GM20000 (cell line): ENCODE measurements at regions not wholly inside any gene's neighbourhood (a gene's known extent, or its start where the extent isn't known, plus 50 kb on each side); places are given as distances from the start of the nearest gene placed in this dataset.

Experiments used
- DNase-seq: peaks from one replicate; pipeline ENCODE4 v3.0.0; 2012; ENCODE audit warnings: low spot score
- TF ChIP-seq, protein P1 (sequence below): IDR thresholded peaks from 2 replicates; pipeline ENCODE4 v1.5.1; 2012; ENCODE audit warnings: mild to moderate bottlenecking, control low read depth; ENCODE audit errors: extremely low read depth, missing control alignments

DNA sequence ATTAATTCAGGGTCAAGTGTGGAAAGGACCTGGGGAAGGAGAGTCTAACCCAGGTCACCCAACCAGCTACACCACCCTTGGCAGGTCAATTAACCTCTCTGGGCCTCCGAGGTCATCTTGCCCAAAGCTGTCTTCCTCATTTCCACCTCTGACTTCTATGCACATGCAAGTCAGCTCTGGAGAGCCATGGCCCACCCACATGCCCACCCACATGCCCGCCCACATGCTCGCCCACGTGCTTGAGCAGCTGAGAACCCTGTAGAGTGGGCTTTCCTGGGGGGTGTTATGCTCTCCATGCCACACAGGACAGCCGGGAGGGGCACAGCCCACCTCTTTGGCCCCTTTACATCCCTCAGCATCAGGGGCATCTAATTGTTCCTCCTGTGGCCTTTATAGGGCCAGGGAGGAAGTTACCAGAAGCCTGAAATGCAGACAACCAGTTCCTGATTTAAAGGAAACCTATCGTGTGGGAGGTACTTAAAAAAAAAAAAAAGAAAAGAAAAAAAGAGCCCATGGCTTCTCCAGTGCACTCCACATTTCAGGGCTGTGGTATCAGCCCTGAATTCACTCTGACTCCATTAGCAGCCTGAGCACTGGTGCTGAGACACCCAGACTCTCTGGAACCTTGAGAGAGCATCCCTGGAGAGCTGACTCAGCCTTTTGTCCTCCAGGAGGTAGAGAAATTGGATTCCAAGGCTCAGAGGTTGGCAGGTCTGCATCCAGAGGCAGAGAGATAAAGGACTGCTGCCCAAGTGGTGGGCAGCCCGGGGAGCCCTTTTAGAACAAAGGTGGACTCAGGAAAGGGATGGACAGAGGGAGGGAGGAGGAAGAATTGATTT, 176.2 kb upstream of the ZMIZ1 start:
- DNase-seq: no peak
- TF ChIP-seq, protein P1, sequence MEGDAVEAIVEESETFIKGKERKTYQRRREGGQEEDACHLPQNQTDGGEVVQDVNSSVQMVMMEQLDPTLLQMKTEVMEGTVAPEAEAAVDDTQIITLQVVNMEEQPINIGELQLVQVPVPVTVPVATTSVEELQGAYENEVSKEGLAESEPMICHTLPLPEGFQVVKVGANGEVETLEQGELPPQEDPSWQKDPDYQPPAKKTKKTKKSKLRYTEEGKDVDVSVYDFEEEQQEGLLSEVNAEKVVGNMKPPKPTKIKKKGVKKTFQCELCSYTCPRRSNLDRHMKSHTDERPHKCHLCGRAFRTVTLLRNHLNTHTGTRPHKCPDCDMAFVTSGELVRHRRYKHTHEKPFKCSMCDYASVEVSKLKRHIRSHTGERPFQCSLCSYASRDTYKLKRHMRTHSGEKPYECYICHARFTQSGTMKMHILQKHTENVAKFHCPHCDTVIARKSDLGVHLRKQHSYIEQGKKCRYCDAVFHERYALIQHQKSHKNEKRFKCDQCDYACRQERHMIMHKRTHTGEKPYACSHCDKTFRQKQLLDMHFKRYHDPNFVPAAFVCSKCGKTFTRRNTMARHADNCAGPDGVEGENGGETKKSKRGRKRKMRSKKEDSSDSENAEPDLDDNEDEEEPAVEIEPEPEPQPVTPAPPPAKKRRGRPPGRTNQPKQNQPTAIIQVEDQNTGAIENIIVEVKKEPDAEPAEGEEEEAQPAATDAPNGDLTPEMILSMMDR: no peak

DNA sequence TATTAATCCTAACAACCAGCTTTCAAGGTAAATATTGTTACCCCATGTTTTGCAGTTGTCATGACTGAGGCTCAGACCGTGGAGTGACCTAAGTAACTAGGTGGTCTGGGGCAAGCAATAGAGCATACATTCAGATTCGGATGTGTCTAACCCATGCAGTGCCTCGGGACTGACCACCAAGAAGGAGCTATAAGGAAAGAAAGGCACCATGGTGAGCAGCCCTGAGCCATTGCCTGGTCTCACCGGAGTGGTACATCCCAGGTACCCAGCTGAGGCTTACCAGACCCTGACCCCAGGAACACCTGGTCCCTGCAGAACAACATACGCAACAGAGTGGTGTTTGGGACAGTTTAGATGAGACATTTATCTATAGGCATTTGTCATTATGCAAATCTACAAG, 175.5 kb upstream of the ZMIZ1 start:
- TF ChIP-seq, protein P1: no peak
- DNase-seq: no peak

DNA sequence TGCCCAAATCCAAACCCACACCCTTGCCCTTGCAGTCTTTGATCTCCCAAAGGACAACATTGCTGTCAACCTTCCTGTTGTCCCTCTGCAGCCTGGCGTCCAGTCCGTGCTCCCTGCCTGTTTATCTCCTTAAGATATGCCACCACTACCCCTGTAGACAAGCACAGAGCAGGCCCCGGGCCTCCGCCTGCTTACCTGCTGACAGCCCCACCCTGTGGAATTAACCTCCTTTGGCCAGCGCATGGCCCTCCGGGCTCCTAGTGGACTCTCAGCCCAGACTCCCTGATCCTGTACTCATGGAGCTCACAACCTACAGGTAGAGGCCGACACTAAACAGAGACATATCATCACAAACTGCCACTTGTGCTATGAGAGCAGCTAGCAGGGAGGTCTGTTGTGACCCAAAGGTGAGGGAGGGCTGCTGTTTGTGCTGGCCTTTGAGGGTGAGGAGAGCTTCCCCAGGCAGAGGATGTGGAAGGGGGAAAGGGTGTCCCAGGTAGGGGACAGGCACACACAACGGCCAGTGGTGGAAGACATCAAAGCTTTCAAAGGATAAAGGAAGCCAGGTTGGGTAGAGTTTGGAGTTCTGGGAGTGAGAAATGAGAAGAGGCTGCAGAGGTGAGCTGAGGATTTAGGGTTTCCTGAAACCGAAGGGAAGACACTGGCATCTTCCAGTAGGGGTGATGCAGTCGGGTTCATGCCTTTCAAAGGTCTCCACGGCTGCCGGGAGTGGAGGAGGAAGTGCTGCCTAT, 174.5 kb upstream of the ZMIZ1 start:
- DNase-seq: no peak
- TF ChIP-seq, protein P1: no peak

DNA sequence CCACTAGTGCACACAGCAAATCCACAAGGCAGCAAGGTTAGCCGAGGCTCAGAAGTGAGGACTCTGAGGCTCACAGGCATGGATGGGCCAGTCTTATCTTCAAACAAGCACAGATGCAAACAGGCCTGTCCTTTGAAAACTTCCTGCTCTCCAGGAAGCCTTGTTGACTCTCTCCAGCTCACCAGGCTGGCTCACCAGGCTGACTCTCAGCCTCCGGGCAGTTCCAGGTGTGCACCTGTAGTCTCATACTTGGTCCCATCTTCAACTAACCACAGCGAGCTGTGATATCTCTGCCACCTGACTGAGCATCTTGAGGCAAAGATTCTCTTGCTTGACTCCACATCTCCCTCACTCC, 173.9 kb upstream of the ZMIZ1 start:
- no peak for DNase-seq
- TF ChIP-seq, protein P1: no peak

DNA sequence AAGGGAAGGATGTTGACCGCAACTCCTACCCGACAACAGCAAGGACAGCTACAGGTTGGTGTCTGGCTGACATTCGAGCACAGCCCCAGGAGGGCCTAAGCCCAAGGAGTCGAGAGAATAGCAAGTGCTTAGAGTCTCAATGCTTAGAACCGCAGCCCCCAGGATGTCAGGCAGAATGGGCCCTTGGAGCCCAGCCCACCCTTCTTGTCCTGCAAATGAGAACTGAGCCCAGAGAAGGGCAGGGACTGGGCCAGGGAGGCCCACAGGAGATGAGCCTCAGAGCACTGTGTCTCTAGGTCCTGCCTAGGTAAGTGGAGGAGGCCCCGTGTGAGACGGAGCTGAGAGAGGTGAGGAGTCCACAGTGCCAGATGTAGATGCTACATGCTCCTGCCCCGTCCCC, 173.3 kb upstream of the ZMIZ1 start:
- no peak for DNase-seq
- TF ChIP-seq, protein P1: no peak

DNA sequence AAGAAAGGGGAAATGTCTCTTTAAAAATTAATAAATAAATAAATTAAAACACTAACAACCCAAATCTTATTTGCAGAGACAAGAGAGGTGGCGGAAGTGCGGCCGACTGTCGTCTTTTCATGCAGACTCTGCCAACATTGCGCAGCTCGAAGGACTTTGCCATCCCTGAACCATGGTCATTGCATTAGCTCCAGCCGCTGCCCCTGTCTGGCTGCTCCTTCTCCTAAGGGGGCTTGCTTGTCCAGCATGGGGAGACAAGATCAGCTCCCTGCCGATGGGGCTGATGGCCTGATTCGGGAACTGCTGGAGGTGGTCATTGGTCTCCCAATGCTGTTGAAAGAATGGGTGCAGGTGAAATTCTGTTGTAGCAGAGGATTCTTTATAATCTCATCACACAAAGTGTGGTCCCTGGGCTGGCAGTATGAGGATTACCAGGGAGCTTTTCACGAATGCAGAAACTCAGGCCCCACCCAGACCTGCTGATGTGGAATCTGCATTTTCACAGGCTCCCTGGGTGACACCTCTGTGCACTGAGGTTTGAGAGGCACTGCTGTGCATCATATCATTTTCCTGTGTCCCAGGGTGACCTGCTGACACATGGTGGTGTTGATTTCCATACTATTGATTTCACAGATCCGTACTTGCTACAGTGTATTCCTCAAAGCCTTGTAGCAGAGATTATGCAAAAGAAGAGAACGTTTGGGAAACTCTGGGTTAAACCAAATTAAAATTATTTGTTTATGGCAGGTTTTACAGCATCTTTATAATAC, 172.4 kb upstream of the ZMIZ1 start:
- DNase-seq: no peak
- TF ChIP-seq, protein P1: no peak
